Small intestine (tissue), 7 donors: ENCODE measurements at regions not wholly inside any gene's neighbourhood (a gene's known extent, or its start where the extent isn't known, plus 50 kb on each side); places are given as distances from the start of the nearest gene placed in this dataset.

Experiments
- DNase-seq, 2 donors: peaks; one replicate each; pipeline versions ENCODE4 v3.0.0 to v3.0.0-alpha.2; 2013
- FAIRE-seq: peaks from 2 replicates; lab custom pipeline; 2012; peaks lifted over from hg19 to GRCh38; lab: Jason Lieb, UNC
- H3K27ac ChIP-seq, 3 donors: one replicate each; pipeline ENCODE4 v1.5.1; 2013; ENCODE audit warnings: low read length in 2 of 3, mild to moderate bottlenecking in 2 of 3, control low read depth in 1 of 3, inconsistent platforms in 1 of 3, low read depth in 1 of 3, moderate library complexity in 1 of 3
- H3K27me3 ChIP-seq, 3 donors: one replicate each; pipeline ENCODE4 v1.6.1; 2013; ENCODE audit warnings: low read length in 3 of 3, inconsistent platforms in 1 of 3; ENCODE audit not compliant: control insufficient read depth in 3 of 3, insufficient read depth in 3 of 3
- H3K36me3 ChIP-seq, 3 donors: one replicate each; pipeline ENCODE4 v1.6.1; 2013; ENCODE audit warnings: low read length in 3 of 3, inconsistent platforms in 1 of 3, low read depth in 1 of 3, mild to moderate bottlenecking in 1 of 3, moderate library complexity in 1 of 3; ENCODE audit not compliant: control insufficient read depth in 3 of 3, insufficient read depth in 2 of 3
- H3K4me1 ChIP-seq, 3 donors: one replicate each; pipeline ENCODE4 v1.6.1; 2013; ENCODE audit warnings: low read length in 2 of 3, inconsistent platforms in 1 of 3, low read depth in 1 of 3, mild to moderate bottlenecking in 1 of 3, moderate library complexity in 1 of 3; ENCODE audit not compliant: control insufficient read depth in 3 of 3, insufficient read depth in 2 of 3
- H3K4me3 ChIP-seq, 3 donors: one replicate each; pipeline ENCODE4 v1.5.1; 2013; ENCODE audit warnings: low read length in 3 of 3, control low read depth in 1 of 3, inconsistent platforms in 1 of 3, low read depth in 1 of 3, mild to moderate bottlenecking in 1 of 3, moderate library complexity in 1 of 3
- H3K9me3 ChIP-seq, 2 donors: one replicate each; pipeline ENCODE4 v1.6.1; 2013; ENCODE audit warnings: low read depth in 1 of 2, low read length in 1 of 2; ENCODE audit not compliant: control insufficient read depth in 2 of 2, insufficient read depth in 1 of 2
- WGBS, 3 donors: extraction: QIAGEN DNeasy Blood & Tissue Kit; methylation state at CpG; one replicate each; pipeline ENCODE4 v1.1.7; 2013; 5-methylcytosine and 5-hydroxymethylcytosine counted together
- donor health status: healthy with polysubstance abuse.
- donor health status: control.
- donor health status: control.
- donor health status: Bipolar disorder and iron deficiency.
- donor health status: healthy.

DNA sequence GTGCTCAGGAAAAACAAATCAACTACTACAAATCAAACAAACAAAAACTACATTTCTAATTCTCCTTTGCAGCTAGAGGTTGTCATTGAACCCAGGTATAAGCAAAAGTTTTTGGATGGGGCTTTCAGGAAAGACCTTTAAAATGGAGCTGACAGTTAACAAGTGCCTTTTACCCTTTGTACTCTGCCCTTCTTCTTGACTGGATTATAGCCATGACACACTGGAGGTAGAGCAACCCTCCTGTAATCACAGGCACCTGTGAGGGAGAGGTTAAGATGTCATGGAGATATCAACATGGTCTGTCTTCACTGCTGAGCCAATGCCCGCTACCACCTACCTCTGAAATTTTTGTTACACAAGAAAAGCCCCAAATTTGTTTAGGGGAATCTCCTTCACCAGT lies 100.0 kb upstream of the GLS start:
- peak; percentile 58 to 68 for DNase-seq
- no peak for FAIRE-seq
- H3K9me3 ChIP-seq: peaks cover 0 to 8% of the 10 kb centered on the region in 2 donors
- H3K27ac ChIP-seq: no peak overlapping the region
- no peak overlapping the region for H3K4me3 ChIP-seq
- WGBS, 3 donors: 29 to 67% (median 43%) methylated on average over 1 of the region's 1 CpG
- no peaks in the 10 kb centered on the region for H3K27me3 ChIP-seq
- H3K4me1 ChIP-seq: peaks cover 0 to 17% (median 0%) of the 10 kb centered on the region in 3 donors
- no peaks in the 10 kb centered on the region for H3K36me3 ChIP-seq

DNA sequence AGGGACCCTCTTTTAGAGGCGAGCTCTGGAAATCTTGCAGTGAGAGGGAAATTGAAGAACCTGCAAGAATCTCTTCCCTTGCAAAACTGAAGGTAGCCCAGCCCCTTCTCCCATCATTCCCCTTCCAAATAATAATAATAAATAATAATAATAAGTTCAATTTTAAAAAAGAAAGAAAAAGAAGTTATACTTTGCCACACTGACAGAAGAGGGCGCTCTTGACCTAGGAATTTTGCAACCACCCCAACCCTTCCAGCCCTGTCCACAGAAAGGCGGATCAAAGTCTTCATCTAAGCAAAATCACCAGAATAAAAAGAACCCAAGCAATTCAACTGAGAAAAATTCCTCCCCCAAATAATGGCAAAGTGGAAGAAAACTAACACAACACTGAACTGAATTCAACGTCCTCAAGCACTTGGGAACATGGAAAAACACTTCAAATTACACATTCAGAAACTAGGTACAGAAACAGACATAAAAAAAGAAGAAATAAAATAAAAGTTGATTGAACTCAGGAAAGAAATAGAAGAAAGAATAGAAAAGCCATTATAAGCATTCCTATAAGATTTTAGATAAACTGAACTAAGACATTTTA lies 98.9 kb upstream of the GLS start:
- peak; percentile 70 to 81 for DNase-seq
- peak; percentile 30 for FAIRE-seq
- 24 to 32% (median 28%) methylated on average over 4 of the region's 4 CpGs for WGBS, 3 donors
- peaks cover 0 to 27% (median 4%) of the 10 kb centered on the region in 3 donors for H3K4me1 ChIP-seq
- no peak overlapping the region for H3K4me3 ChIP-seq
- no peaks in the 10 kb centered on the region for H3K36me3 ChIP-seq
- peaks cover 0 to 8% of the 10 kb centered on the region in 2 donors for H3K9me3 ChIP-seq
- H3K27me3 ChIP-seq: no peaks in the 10 kb centered on the region
- no peak overlapping the region for H3K27ac ChIP-seq

DNA sequence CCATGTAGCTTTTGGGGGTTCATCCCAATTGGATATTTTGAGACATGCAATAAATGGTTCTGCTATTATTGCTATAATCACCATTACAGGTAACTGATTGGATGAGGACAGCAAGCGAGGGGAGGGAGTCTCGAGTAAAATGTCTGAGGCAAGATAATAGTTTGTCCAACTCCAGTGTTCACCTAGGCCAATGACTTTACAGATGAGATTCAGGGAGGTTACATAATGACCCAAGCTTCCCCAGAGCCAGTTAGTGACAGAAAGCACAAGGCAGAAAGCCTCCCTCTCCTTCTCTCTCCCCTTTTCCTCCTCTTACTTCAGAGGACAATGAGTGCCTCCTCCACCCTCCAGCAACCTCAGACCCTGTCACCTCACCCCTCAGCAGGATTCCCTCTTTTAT lies 98.4 kb upstream of the GLS start:
- Histone ChIP-seq H3K27me3 (no peaks in the 10 kb centered on the region), H3K4me3 (no peak overlapping the region), H3K27ac (no peak overlapping the region), H3K36me3 (no peaks in the 10 kb centered on the region), H3K9me3 (peaks cover 0 to 8% of the 10 kb centered on the region in 2 donors), H3K4me1 (peaks cover 0 to 30% (median 4%) of the 10 kb centered on the region in 3 donors)
- FAIRE-seq (no peak), DNase-seq (peak in 1 of 2 donors; percentile 28)
- 90 to 93% (median 92%) methylated on average over 2 of the region's 2 CpGs for WGBS, 3 donors

DNA sequence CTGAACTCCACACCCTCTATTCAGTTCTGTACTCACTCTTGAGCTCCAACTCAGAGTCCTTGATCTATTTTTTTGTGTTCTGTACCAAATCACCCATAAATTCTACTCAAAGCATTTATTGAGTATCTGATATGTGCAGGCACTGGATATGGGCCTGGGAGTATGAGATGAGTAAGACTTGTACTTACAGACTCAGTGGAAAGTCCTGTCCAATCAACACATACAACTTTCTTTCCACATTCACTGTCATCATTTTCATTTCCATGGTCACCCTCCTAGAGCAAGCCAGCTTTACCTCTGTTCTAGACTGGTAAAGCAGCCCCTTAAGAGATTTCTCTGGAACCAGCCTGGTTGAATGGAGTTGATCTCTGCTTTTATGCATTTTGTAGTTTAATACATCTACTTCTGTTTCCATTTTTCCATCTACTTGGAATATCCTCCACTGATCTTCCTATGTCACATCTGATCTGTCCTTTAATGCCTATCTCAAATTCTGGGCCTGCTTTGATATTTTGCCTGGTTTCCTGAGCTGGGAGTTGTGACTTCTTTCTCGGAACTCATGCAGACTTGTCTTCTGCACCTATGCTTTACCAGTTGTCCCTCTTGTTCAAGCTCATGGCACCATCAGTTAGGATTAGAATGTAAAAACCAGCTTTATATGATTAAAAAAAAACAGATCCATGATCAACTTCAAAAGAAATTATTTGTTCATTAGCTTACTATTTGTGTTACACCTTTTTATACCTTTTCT lies 96.9 kb upstream of the GLS start:
- Histone ChIP-seq H3K27ac (no peak overlapping the region), H3K4me3 (no peak overlapping the region), H3K36me3 (no peaks in the 10 kb centered on the region), H3K27me3 (no peaks in the 10 kb centered on the region), H3K9me3 (peaks cover 0 to 2% of the 10 kb centered on the region in 2 donors), H3K4me1 (peaks cover 0 to 30% (median 4%) of the 10 kb centered on the region in 3 donors)
- FAIRE-seq: no peak
- DNase-seq: no peak
- WGBS, 3 donors: 95 to 100% (median 100%) methylated on average over 1 of the region's 1 CpG

DNA sequence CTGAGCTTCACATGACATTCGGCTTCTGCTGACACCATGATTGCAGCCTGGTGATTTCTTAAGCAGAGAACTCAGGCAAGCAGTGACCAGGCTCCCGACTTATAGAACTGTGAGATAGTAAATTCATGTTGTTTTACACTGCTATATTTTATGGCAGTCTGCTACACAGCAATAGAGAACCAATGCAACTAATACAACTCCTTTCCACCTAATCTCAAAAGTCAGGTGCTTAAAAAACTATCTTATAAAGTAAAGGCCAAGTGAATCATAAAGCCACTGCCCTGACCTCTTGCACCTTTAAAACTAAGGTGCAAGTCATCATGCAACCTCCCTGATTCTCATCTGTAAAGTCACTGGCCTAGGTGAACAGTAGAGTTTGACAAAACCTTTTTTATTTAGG lies 95.3 kb upstream of the GLS start:
- WGBS, 3 donors: 89 to 93% (median 89%) methylated on average over 2 of the region's 2 CpGs

DNA sequence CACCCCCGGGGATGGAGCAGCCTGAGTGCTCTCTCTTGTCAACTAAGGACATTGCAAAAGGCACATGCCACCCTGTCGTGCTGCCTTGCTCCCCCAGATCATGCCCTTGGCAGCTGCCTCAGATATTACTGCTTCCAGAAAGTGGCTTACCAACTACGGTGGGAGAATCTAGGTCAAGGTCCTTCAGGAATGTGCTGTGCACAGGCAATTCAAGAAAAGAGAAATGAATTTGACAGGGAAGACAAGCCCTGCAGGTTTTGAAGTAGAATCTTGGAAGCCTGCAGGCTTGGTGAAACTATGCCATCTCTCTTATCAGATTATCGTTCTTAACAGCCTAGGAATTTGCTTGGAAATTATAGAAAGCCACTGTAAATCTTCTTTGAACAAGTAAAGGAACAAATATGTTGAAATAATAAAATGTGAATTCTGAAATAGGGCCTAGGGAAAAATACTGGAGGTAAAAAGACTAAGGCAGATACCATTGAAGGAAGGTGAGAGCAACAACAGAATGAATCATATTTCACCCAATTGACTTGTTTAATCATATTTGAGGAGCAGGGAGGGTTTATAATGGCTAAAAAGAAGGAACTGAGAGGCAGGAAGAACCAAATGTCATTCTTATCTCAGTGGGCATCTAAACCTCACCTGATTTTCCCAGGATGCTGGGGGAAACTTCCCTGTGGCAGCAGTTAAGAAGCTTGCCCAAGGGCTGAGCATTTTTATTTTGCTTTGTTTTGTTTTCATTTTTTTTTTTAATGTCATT lies 94.0 kb upstream of the GLS start:
- DNase-seq (peak in 1 of 2 donors; percentile 55), FAIRE-seq (no peak)
- peak overlapping the region in 1 of 3 donors; percentile 31 for H3K27ac ChIP-seq
- 14 to 35% (median 29%) methylated on average over 4 of the region's 4 CpGs for WGBS, 3 donors
- peaks cover 0 to 2% of the 10 kb centered on the region in 2 donors for H3K9me3 ChIP-seq
- peaks cover 2 to 31% (median 4%) of the 10 kb centered on the region in 3 donors for H3K4me1 ChIP-seq
- H3K27me3 ChIP-seq: no peaks in the 10 kb centered on the region
- H3K36me3 ChIP-seq: no peaks in the 10 kb centered on the region
- no peak overlapping the region for H3K4me3 ChIP-seq

More for the DNA sequence above, 95.3 kb upstream of the GLS start:
- no peak for FAIRE-seq
- DNase-seq: peak; percentile 30 to 59
- Histone ChIP-seq H3K36me3 (no peaks in the 10 kb centered on the region), H3K27ac (peak overlapping the region in 1 of 3 donors; percentile 61), H3K9me3 (peaks cover 0 to 2% of the 10 kb centered on the region in 2 donors), H3K4me3 (no peak overlapping the region), H3K4me1 (peaks cover 0 to 38% (median 4%) of the 10 kb centered on the region in 3 donors), H3K27me3 (no peaks in the 10 kb centered on the region)

DNA sequence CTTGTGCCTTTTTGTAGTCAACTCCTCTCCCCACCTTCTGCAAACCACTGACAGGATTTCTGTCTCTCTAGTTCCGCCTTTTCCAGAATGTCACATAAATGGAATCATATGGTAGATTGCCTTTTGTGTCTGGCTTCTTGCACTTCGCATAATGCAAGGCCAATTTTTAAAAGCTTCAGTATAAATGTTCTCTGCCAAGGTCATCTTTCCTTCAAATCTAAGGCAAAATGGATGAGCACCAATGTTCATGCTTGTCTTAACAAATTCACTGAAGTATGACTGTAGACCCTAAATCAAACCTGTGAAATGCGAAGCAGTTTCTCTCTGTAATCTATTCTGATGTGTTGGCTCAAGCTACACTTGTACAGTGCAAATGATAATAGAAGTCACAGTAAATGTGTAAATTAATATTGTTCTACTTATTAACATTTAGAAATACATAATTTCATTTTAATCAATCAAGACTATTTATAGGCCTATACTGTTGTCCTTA lies 92.8 kb upstream of the GLS start:
- Histone ChIP-seq H3K9me3 (peaks cover 0 to 2% of the 10 kb centered on the region in 2 donors), H3K27ac (no peak overlapping the region), H3K4me1 (peaks cover 2 to 27% (median 4%) of the 10 kb centered on the region in 3 donors), H3K27me3 (no peaks in the 10 kb centered on the region), H3K4me3 (no peak overlapping the region), H3K36me3 (no peaks in the 10 kb centered on the region)
- no peak for DNase-seq
- FAIRE-seq: no peak
- WGBS, 3 donors: 70 to 81% (median 77%) methylated on average over 3 of the region's 3 CpGs
